Lower lobe of right lung (tissue), 2 donors: ENCODE measurements at regions not wholly inside any gene's neighbourhood (a gene's known extent, or its start where the extent isn't known, plus 50 kb on each side); places are given as distances from the start of the nearest gene placed in this dataset.

Source experiments
- ATAC-seq, 2 donors: fragments of 200-7000 bp; cut with Tn5 transposase; one replicate each; pipeline ENCODE4 v1.9.1; 2020 to 2022; ENCODE audit warnings: mild to moderate bottlenecking in 2 of 2, moderate library complexity in 2 of 2
- DNase-seq: peaks from one replicate; pipeline ENCODE4 v3.0.0-alpha.2; 2020
- H3K27ac ChIP-seq: fragments of 200-600 bp; one replicate; pipeline ENCODE4 v1.8.0; 2022
- H3K27me3 ChIP-seq: fragments of 200-600 bp; one replicate; pipeline ENCODE4 v1.8.0; 2022; ENCODE audit warnings: low read depth
- H3K36me3 ChIP-seq: fragments of 200-600 bp; one replicate; pipeline ENCODE4 v1.8.0; 2022; ENCODE audit warnings: mild to moderate bottlenecking
- H3K4me1 ChIP-seq: fragments of 200-600 bp; one replicate; pipeline ENCODE4 v1.8.0; 2022
- H3K4me3 ChIP-seq: fragments of 200-600 bp; one replicate; pipeline ENCODE4 v1.8.0; 2022; ENCODE audit warnings: mild to moderate bottlenecking
- H3K9me3 ChIP-seq: fragments of 200-600 bp; one replicate; pipeline ENCODE4 v1.8.0; 2022
- intact Hi-C: fragments of 100-400 bp; cut with DNase I; formaldehyde crosslinking; loops from one replicate; pipeline ENCODE4 v1.11.0; 2022
- TF ChIP-seq, protein P1 (sequence below): fragments of 200-600 bp; IDR thresholded peaks from one replicate; pipeline ENCODE4 v1.8.0; 2022; ENCODE audit warnings: antibody characterized with exemption, mild to moderate bottlenecking
- donor health status: DM: no; HTN: yes; CAD: no; lungs with severe emphysema.

GRCh38 chr2:118222672-118223421 lies 134.6 kb downstream of the INSIG2 start:
- peaks cover 18% of the 10 kb centered on the region for H3K4me1 ChIP-seq
- H3K4me3 ChIP-seq = no peak overlapping the region
- H3K36me3 ChIP-seq = no peaks in the 10 kb centered on the region
- ATAC-seq (no peak), DNase-seq (no peak)
- H3K27me3 ChIP-seq = peaks cover 82% of the 10 kb centered on the region
- intact Hi-C loops = loop anchor here (10.0 kb wide), 1 partner anchor 632 kb away; no protein-coding TSS in a partner anchor
- no peaks in the 10 kb centered on the region for H3K9me3 ChIP-seq
- TF ChIP-seq, protein P1, sequence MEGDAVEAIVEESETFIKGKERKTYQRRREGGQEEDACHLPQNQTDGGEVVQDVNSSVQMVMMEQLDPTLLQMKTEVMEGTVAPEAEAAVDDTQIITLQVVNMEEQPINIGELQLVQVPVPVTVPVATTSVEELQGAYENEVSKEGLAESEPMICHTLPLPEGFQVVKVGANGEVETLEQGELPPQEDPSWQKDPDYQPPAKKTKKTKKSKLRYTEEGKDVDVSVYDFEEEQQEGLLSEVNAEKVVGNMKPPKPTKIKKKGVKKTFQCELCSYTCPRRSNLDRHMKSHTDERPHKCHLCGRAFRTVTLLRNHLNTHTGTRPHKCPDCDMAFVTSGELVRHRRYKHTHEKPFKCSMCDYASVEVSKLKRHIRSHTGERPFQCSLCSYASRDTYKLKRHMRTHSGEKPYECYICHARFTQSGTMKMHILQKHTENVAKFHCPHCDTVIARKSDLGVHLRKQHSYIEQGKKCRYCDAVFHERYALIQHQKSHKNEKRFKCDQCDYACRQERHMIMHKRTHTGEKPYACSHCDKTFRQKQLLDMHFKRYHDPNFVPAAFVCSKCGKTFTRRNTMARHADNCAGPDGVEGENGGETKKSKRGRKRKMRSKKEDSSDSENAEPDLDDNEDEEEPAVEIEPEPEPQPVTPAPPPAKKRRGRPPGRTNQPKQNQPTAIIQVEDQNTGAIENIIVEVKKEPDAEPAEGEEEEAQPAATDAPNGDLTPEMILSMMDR = no peak
- H3K27ac ChIP-seq = no peak overlapping the region

- ATAC-seq (no peak), DNase-seq (no peak)
- peaks cover 18% of the 10 kb centered on the region for H3K4me1 ChIP-seq
- H3K36me3 ChIP-seq = no peaks in the 10 kb centered on the region
- H3K27ac ChIP-seq = no peak overlapping the region
- H3K27me3 ChIP-seq = peaks cover 79% of the 10 kb centered on the region
- H3K4me3 ChIP-seq = no peak overlapping the region
- TF ChIP-seq, protein P1 = no peak
- no peaks in the 10 kb centered on the region for H3K9me3 ChIP-seq
- intact Hi-C loops = loop anchor here (10.0 kb wide), 1 partner anchor 633 kb away; no protein-coding TSS in a partner anchor
These were observed 134.0 kb downstream of the INSIG2 start for GRCh38 chr2:118222273-118222594.

DNA sequence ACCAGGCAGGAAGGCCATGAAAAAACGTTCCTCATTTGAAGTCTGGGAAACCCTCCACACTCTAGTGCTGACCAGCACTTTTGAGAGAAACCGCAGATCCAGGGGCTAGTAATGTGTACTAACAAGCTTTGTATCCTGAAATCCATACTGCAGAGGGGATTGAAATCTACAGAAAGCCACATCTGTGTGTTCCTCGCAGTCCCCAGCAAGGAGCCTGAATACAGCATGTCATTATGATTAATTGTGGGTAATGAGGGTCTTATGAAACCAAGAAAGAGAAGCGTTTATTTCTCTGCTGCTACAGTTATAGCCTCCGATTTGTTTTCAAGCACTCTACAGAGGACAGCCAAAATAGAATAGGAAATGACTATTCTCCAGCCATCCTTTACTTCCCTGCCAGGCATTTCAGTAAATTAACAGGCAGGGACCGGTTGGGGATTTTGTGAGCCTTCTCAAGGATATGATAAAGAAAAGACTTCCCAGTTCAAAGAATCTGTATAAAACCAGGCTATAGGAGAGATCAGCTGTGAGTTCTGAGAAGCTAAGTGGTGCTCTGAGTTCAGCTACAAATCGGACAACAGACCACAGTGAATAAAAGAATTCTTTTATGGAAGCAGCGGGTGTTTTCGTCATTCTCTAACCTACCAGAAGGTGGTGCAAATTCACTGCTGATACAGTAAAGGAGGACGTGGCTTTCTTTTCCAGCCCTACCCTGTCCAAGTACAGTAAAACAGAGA lies 133.4 kb downstream of the INSIG2 start:
- H3K9me3 ChIP-seq = no peaks in the 10 kb centered on the region
- H3K36me3 ChIP-seq = no peaks in the 10 kb centered on the region
- H3K4me3 ChIP-seq = no peak overlapping the region
- TF ChIP-seq, protein P1 = peak; percentile 69
- H3K27ac ChIP-seq = no peak overlapping the region
- peaks cover 75% of the 10 kb centered on the region for H3K27me3 ChIP-seq
- peaks cover 18% of the 10 kb centered on the region for H3K4me1 ChIP-seq
- intact Hi-C loops = loop anchor here (10.0 kb wide), 1 partner anchor 633 kb away; no protein-coding TSS in a partner anchor
- DNase-seq (no peak), ATAC-seq (peak; percentile 79 to 86)

DNA sequence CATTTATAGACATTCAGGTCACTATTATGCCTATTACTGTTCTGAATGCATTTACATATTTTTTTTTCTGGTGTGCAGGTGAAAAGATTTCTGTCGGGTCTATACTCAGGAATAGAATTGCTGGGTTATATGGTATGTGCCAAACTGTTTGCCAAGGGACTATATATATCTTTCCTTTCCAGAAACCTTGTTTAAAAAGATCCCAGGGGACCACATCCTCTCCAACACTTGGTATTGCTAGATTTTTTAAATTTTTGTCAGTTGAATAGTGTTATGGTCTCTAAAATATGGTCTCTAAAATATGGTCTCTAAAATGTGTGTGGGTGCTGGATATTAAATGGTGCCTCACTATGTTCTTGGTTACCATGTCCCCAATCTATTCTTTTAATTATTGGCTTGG lies 131.3 kb downstream of the INSIG2 start:
- ATAC-seq (no peak), DNase-seq (no peak)
- Histone ChIP-seq H3K36me3 (no peaks in the 10 kb centered on the region), H3K9me3 (no peaks in the 10 kb centered on the region), H3K27me3 (peaks cover 71% of the 10 kb centered on the region), H3K4me3 (no peak overlapping the region), H3K4me1 (peaks cover 15% of the 10 kb centered on the region), H3K27ac (no peak overlapping the region)
- intact Hi-C loops = loop anchor here (10.0 kb wide), 1 partner anchor 635 kb away; no protein-coding TSS in a partner anchor
- TF ChIP-seq, protein P1 = no peak

DNA sequence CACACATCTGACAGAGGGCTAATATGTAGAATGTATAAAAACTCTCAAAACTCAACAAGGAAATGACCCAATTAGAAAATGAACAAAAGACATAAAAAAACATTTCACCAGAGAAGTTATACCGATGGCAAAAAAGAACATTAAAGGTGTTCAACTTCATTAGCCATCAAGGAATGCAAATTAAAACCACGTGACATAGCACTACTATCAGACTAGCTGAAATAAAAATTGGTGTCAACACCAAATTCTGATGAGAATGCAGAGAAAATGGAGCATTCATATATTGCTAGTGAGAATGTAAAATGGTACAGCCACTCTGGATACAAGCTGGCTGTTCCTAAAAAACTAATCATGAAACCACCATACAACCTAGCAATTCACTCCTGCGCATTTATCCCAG lies 128.0 kb downstream of the INSIG2 start:
- Histone ChIP-seq H3K9me3 (no peaks in the 10 kb centered on the region), H3K4me3 (no peak overlapping the region), H3K36me3 (no peaks in the 10 kb centered on the region), H3K27me3 (peaks cover 42% of the 10 kb centered on the region), H3K4me1 (no peaks in the 10 kb centered on the region), H3K27ac (no peak overlapping the region)
- DNase-seq (no peak), ATAC-seq (no peak)
- TF ChIP-seq, protein P1 = no peak
- intact Hi-C loops = no loop called here
